GM23248 (cell line): ENCODE measurements at regions not wholly inside any gene's neighbourhood (a gene's known extent, or its start where the extent isn't known, plus 50 kb on each side); places are given as distances from the start of the nearest gene placed in this dataset.

Source experiments
- DNase-seq: peaks from one replicate; pipeline ENCODE4 v3.0.0-alpha.2; 2015
- H2AFZ ChIP-seq: fragments of 200-600 bp; sonication (generic); 2 replicates; pipeline ENCODE4 v1.6.1; 2016; ENCODE audit warnings: antibody characterized with exemption
- H3F3A ChIP-seq: fragments of 200-600 bp; sonication (generic); 2 replicates; pipeline ENCODE4 v1.6.1; 2016; ENCODE audit warnings: mild to moderate bottlenecking, antibody characterized with exemption, mixed run types; ENCODE audit not compliant: insufficient read depth
- H3K27ac ChIP-seq: fragments of 200-600 bp; sonication (generic); 2 replicates; pipeline ENCODE4 v1.5.1; 2016; ENCODE audit warnings: mild to moderate bottlenecking
- H3K27me3 ChIP-seq: fragments of 200-600 bp; sonication (generic); replicated peaks from 2 replicates; pipeline ENCODE4 v1.6.1; 2016; ENCODE audit warnings: mild to moderate bottlenecking; ENCODE audit not compliant: insufficient read depth
- H3K36me3 ChIP-seq: fragments of 200-600 bp; sonication (generic); 2 replicates; pipeline ENCODE4 v1.6.1; 2016; ENCODE audit warnings: low read depth, mild to moderate bottlenecking
- H3K4me1 ChIP-seq: fragments of 200-600 bp; sonication (generic); 2 replicates; pipeline ENCODE4 v1.6.1; 2016; ENCODE audit warnings: mild to moderate bottlenecking; ENCODE audit not compliant: insufficient read depth
- H3K4me2 ChIP-seq: fragments of 200-600 bp; sonication (generic); one replicate; pipeline ENCODE4 v1.6.1; 2016; ENCODE audit warnings: mild to moderate bottlenecking; ENCODE audit not compliant: unreplicated experiment
- H3K4me3 ChIP-seq: fragments of 200-600 bp; sonication (generic); 2 replicates; pipeline ENCODE4 v1.5.1; 2016; ENCODE audit warnings: mild to moderate bottlenecking
- H3K79me2 ChIP-seq: fragments of 200-600 bp; sonication (generic); 2 replicates; pipeline ENCODE4 v1.6.1; 2016; ENCODE audit warnings: mild to moderate bottlenecking; ENCODE audit not compliant: insufficient read depth
- H3K9ac ChIP-seq: fragments of 200-600 bp; sonication (generic); 2 replicates; pipeline ENCODE4 v1.6.1; 2016; ENCODE audit warnings: mild to moderate bottlenecking
- H3K9me2 ChIP-seq: fragments of 200-600 bp; sonication (generic); 2 replicates; pipeline ENCODE4 v1.6.1; 2016; ENCODE audit warnings: mixed run types, mild to moderate bottlenecking, moderate library complexity; ENCODE audit not compliant: insufficient read depth
- H3K9me3 ChIP-seq: fragments of 200-600 bp; sonication (generic); one replicate; pipeline ENCODE4 v1.6.1; 2017; ENCODE audit warnings: low read depth
- H4K20me1 ChIP-seq: fragments of 200-600 bp; sonication (generic); 2 replicates; pipeline ENCODE4 v1.6.0; 2016; ENCODE audit not compliant: insufficient read depth
- EZH2 ChIP-seq: fragments of 200-600 bp; sonication (generic); IDR thresholded peaks from 2 replicates; pipeline ENCODE4 v1.6.1; 2018; ENCODE audit warnings: antibody characterized with exemption, mild to moderate bottlenecking; ENCODE audit not compliant: insufficient read depth, poor library complexity, severe bottlenecking
- EZH2phosphoT487 ChIP-seq: fragments of 200-600 bp; sonication (generic); IDR thresholded peaks from 2 replicates; pipeline ENCODE4 v1.6.1; 2018; ENCODE audit warnings: antibody characterized with exemption, moderate library complexity, mild to moderate bottlenecking, low read depth; ENCODE audit not compliant: insufficient read depth
- WGBS, 2 experiments: methylation state at CpG; one replicate each; pipeline ENCODE4 v1.1.6; 2015 to 2017; ENCODE audit warnings: low lambda C conversion rate in 2 of 2, low coverage in 1 of 2; ENCODE audit errors: missing lambda C conversion rate in 2 of 2; 5-methylcytosine and 5-hydroxymethylcytosine counted together
- in situ Hi-C: fragments of 300-500 bp; cut with MboI; formaldehyde crosslinking; loops from 2 replicates; pipeline ENCODE4 v1.15.0; 2020

GRCh38 chr3:145145461-145145860 is 1015.5 kb downstream of the PLOD2 start:
- no peaks in the 10 kb centered on the region for H3K9me3 ChIP-seq
- no peaks in the 10 kb centered on the region for H3K27me3 ChIP-seq
- no peaks in the 10 kb centered on the region for H3F3A ChIP-seq
- in situ Hi-C loops, result no loop called here
- no peak overlapping the region for H3K4me2 ChIP-seq
- 3 to 16% methylated on average over 1 of the region's 1 CpG for WGBS, 2 experiments
- H3K36me3 ChIP-seq, result no peaks in the 10 kb centered on the region
- no peaks in the 10 kb centered on the region for H3K9me2 ChIP-seq
- TF ChIP-seq EZH2phosphoT487 (no peak), EZH2 (no peak)
- H4K20me1 ChIP-seq, result no peaks in the 10 kb centered on the region
- no peak overlapping the region for H3K9ac ChIP-seq
- no peaks in the 10 kb centered on the region for H3K79me2 ChIP-seq
- no peaks in the 10 kb centered on the region for H3K4me1 ChIP-seq
- H3K27ac ChIP-seq, result no peak overlapping the region
- no peak for DNase-seq
- no peak overlapping the region for H3K4me3 ChIP-seq
- no peak overlapping the region for H2AFZ ChIP-seq

GRCh38 chr3:145159640-145160039 is 1001.3 kb downstream of the PLOD2 start:
- Histone ChIP-seq H3K27me3 (no peaks in the 10 kb centered on the region), H3K79me2 (no peaks in the 10 kb centered on the region), H3K4me1 (no peaks in the 10 kb centered on the region), H3K36me3 (no peaks in the 10 kb centered on the region), H4K20me1 (no peaks in the 10 kb centered on the region), H3K4me2 (no peak overlapping the region), H3K9ac (no peak overlapping the region), H3K9me3 (no peaks in the 10 kb centered on the region), H2AFZ (no peak overlapping the region), H3K27ac (no peak overlapping the region), H3K9me2 (no peaks in the 10 kb centered on the region), H3K4me3 (no peak overlapping the region), H3F3A (no peaks in the 10 kb centered on the region)
- no peak for DNase-seq
- TF ChIP-seq EZH2 (no peak), EZH2phosphoT487 (no peak)
- in situ Hi-C loops, result no loop called here

DNA sequence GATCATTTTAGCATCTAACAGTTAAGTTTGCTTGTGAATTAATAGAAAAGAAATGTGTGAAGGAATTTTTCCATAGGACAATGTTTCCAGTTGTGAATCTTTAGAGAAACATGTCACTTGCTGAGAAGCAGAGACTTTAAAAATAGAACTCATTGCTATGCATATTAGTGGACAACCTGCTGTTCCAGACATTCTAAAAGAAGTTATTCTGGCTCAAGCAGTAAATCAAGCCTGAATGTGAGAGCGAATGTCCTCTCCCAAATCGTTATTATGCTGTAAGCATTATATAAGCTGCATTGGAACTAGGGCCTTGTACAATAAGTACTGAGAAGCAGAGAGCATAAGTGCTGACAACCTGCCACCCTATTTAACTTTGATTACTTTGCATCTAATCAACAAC is 990.9 kb downstream of the PLOD2 start:
- no peaks in the 10 kb centered on the region for H3K79me2 ChIP-seq
- DNase-seq, result no peak
- no peaks in the 10 kb centered on the region for H3K4me1 ChIP-seq
- H3K9ac ChIP-seq, result no peak overlapping the region
- no peaks in the 10 kb centered on the region for H3K27me3 ChIP-seq
- H3K4me2 ChIP-seq, result no peak overlapping the region
- H3K9me3 ChIP-seq, result no peaks in the 10 kb centered on the region
- no peak overlapping the region for H2AFZ ChIP-seq
- TF ChIP-seq EZH2phosphoT487 (no peak), EZH2 (no peak)
- no peak overlapping the region for H3K4me3 ChIP-seq
- WGBS, 2 experiments, result 1 to 4% methylated on average over 2 of the region's 2 CpGs
- H3K9me2 ChIP-seq, result no peaks in the 10 kb centered on the region
- no peak overlapping the region for H3K27ac ChIP-seq
- H4K20me1 ChIP-seq, result no peaks in the 10 kb centered on the region
- no peaks in the 10 kb centered on the region for H3K36me3 ChIP-seq
- no peaks in the 10 kb centered on the region for H3F3A ChIP-seq
- in situ Hi-C loops, result no loop called here

GRCh38 chr3:145175626-145176025 is 985.4 kb downstream of the PLOD2 start:
- H3F3A ChIP-seq, result no peaks in the 10 kb centered on the region
- no peak for DNase-seq
- H3K79me2 ChIP-seq, result no peaks in the 10 kb centered on the region
- in situ Hi-C loops, result no loop called here
- H3K9me2 ChIP-seq, result no peaks in the 10 kb centered on the region
- H3K36me3 ChIP-seq, result no peaks in the 10 kb centered on the region
- TF ChIP-seq EZH2 (no peak), EZH2phosphoT487 (no peak)
- H3K9me3 ChIP-seq, result no peaks in the 10 kb centered on the region
- H3K4me3 ChIP-seq, result no peak overlapping the region
- H3K4me2 ChIP-seq, result no peak overlapping the region
- no peak overlapping the region for H3K9ac ChIP-seq
- H3K4me1 ChIP-seq, result no peaks in the 10 kb centered on the region
- no peaks in the 10 kb centered on the region for H3K27me3 ChIP-seq
- no peak overlapping the region for H3K27ac ChIP-seq
- H4K20me1 ChIP-seq, result no peaks in the 10 kb centered on the region
- 52 to 60% methylated on average over 3 of the region's 3 CpGs for WGBS, 2 experiments
- no peak overlapping the region for H2AFZ ChIP-seq

DNA sequence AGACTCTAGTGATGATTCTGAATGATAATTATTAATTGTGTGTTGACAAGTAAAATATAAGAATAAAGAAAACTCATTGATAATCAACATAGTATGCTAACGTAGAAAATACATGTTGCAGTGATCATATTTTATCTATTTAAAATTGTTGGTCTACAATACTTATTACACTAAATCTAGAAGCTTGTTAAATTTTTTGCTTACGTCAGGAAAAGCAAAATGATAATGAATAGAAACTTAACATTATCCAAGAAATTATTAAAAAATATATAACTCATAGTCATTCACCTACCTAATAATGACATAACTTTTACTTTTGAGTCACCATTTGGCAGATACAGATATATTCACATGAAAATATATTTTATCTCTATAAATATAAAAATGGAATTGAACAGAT is 984.1 kb downstream of the PLOD2 start:
- Histone ChIP-seq H3K9ac (no peak overlapping the region), H3K4me3 (no peak overlapping the region), H3K4me1 (no peaks in the 10 kb centered on the region), H3K4me2 (no peak overlapping the region), H3K9me3 (no peaks in the 10 kb centered on the region), H3K27ac (no peak overlapping the region), H3K36me3 (no peaks in the 10 kb centered on the region), H3F3A (no peaks in the 10 kb centered on the region), H4K20me1 (no peaks in the 10 kb centered on the region), H3K27me3 (no peaks in the 10 kb centered on the region), H3K9me2 (no peaks in the 10 kb centered on the region), H3K79me2 (no peaks in the 10 kb centered on the region), H2AFZ (no peak overlapping the region)
- TF ChIP-seq EZH2phosphoT487, result no peak
- WGBS, 2 experiments, result 48 to 52% methylated on average over 2 of the region's 2 CpGs
- no peak for DNase-seq
- in situ Hi-C loops, result no loop called here
